ENCODE measurements at regions not wholly inside any gene's neighbourhood (a gene's known extent, or its start where the extent isn't known, plus 50 kb on each side); places are given as distances from the start of the nearest gene placed in this dataset.

GRCh38 chr5:160493806-160494338, 72.2 kb downstream of the PTTG1 start:
- TF ChIP-seq CTCF (IDR thresholded peaks at IDR 0.05) (no peak), POLR2A (IDR thresholded peaks at IDR 0.05) (no peak)

Measured in uterus (tissue), 2 donors.